ENCODE measurements at regions not wholly inside any gene's neighbourhood (a gene's known extent, or its start where the extent isn't known, plus 50 kb on each side); places are given as distances from the start of the nearest gene placed in this dataset.
A peak's percentile ranks its signal among the peaks of the same experiment; 100 is the strongest.

DNA sequence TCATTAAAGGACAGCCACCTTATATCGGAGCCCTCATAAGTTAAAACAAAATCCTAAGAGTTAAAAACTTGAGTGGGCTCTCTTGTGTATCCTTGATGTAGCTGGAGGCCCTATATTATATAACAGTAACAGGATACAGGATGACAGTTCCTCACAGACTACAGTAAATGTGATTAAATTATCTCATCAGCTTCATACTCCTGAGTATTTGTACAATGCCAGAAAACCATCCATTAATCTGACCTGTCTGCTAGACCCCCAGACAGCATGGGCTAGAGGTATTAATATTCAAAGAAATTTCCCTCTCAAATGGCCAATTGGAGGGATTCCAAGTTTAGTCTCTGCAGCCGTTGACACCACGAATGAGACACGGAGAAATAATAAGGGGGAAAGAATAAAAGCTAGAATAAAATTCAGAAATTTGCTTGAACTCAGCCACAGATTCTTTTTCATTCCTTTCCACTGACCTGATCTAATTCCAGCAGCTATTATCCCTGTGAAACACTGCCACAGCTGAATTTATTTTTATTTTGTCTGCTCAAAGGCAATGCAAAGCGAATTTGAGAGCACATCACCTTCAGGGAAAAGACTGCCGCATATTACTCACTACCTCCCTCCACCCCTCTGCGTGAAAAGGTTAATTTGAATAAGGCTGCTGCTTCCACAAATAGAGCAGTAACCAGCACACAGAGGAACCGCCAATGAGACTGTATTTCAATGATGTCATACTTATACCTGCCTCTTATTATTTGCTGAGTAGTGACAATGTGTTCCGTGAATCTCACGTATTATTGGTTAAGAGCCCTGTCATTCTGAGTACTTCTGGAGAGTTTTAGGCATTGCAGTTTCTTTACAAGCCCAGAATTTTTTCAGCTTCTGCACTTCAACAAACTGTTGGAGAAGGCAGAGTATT, 155.9 kb upstream of the KLF12 start:
- TF ChIP-seq POLR2AphosphoS5 (IDR thresholded peaks at IDR 0.05) = no peak
- TF ChIP-seq EP300 (IDR thresholded peaks at IDR 0.05) = no peak
- TF ChIP-seq, protein P1, sequence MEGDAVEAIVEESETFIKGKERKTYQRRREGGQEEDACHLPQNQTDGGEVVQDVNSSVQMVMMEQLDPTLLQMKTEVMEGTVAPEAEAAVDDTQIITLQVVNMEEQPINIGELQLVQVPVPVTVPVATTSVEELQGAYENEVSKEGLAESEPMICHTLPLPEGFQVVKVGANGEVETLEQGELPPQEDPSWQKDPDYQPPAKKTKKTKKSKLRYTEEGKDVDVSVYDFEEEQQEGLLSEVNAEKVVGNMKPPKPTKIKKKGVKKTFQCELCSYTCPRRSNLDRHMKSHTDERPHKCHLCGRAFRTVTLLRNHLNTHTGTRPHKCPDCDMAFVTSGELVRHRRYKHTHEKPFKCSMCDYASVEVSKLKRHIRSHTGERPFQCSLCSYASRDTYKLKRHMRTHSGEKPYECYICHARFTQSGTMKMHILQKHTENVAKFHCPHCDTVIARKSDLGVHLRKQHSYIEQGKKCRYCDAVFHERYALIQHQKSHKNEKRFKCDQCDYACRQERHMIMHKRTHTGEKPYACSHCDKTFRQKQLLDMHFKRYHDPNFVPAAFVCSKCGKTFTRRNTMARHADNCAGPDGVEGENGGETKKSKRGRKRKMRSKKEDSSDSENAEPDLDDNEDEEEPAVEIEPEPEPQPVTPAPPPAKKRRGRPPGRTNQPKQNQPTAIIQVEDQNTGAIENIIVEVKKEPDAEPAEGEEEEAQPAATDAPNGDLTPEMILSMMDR (IDR thresholded peaks at IDR 0.05) = peak in 2 of 4 experiments; percentile 15 to 35
- Histone ChIP-seq H3K27me3 (no peaks in the 10 kb centered on the region), H3K9me3 (no peaks in the 10 kb centered on the region), H3K4me1 (peaks cover 6 to 48% (median 8%) of the 10 kb centered on the region in 3 donors), H3K4me3 (peak overlapping the region; percentile 20 to 23), H3K27ac (peak overlapping the region in 3 of 4 donors; percentile 62 to 74 (median 72)), H3K36me3 (no peaks in the 10 kb centered on the region)
- ATAC-seq = peak; percentile 93
- 6 to 24% methylated on average over 10 of the region's 10 CpGs for WGBS, 2 donors (ENCODE audit: low coverage in 1 of 2)

DNA sequence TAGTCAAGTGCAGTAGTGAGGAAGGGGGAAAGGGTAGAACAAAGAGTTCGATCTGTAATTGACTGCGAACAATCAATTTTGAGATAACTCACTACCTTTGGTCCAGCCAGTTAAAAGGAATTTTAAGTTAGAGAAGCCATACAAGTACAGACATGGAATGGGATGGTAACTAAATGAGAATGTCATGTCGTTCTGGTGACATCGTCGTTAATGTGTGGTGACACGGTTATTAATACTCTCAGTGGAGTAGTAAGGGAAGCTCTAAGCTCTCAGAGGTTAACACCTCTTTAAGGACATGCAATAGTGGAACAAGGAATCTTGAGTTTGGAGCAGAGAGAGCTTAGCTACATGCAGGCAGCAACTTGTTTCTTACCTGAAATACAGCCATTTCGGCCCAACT, 154.9 kb upstream of the KLF12 start:
- Histone ChIP-seq H3K4me1 (peaks cover 6 to 48% (median 8%) of the 10 kb centered on the region in 3 donors), H3K27ac (no peak overlapping the region)
- TF ChIP-seq POLR2A (IDR thresholded peaks at IDR 0.05) (no peak), EP300 (IDR thresholded peaks at IDR 0.05) (no peak), POLR2AphosphoS5 (IDR thresholded peaks at IDR 0.05) (no peak)
- TF ChIP-seq, protein P1 (IDR thresholded peaks at IDR 0.05) = no peak

DNA sequence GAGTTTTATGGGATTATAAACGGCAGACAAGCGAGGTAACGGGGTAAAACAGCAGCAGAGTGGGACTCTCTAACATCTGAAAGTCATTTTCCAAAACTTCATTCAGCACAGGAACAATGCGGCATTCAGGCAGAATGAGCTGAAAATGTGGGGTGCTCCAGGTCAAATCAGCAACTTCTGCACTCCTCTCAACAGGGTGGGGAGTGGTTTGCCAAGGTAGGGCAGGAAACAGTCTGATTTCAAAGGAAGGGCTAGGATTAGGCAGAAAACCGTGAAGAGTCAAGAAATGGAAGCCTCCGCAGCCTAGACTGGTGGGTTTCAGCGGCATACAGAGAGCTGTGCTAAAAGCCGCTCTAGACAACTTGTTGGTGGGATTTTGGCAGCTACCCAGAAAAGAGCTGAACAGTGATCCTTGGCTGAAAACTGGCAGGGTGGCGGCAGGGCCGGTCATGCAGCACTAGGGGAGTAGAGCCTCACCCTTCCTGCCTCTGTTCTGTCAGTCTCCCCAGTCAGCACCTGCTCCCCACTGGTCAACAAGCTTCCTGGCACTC, 154.2 kb upstream of the KLF12 start:
- no peaks in the 10 kb centered on the region for H3K9me3 ChIP-seq
- peak overlapping the region in 1 of 2 donors; percentile 30 for H3K4me3 ChIP-seq
- WGBS, 2 donors (ENCODE audit: low coverage in 1 of 2) = 50 to 70% methylated on average over 8 to 9 of the region's 10 CpGs
- H3K27ac ChIP-seq = peak overlapping the region in 2 of 4 donors; percentile 13 to 58
- TF ChIP-seq POLR2AphosphoS5 (IDR thresholded peaks at IDR 0.05) = no peak
- TF ChIP-seq, protein P1 (IDR thresholded peaks at IDR 0.05) = no peak
- TF ChIP-seq POLR2A (IDR thresholded peaks at IDR 0.05) = no peak
- H3K36me3 ChIP-seq = no peaks in the 10 kb centered on the region
- peaks cover 6 to 48% (median 8%) of the 10 kb centered on the region in 3 donors for H3K4me1 ChIP-seq
- no peaks in the 10 kb centered on the region for H3K27me3 ChIP-seq
- no peak for ATAC-seq

More for the DNA sequence above, 154.9 kb upstream of the KLF12 start:
- WGBS, 2 donors (ENCODE audit: low coverage in 1 of 2) = 82 to 100% methylated on average over 4 to 6 of the region's 7 CpGs
- Histone ChIP-seq H3K9me3 (no peaks in the 10 kb centered on the region), H3K36me3 (no peaks in the 10 kb centered on the region), H3K4me3 (no peak overlapping the region), H3K27me3 (no peaks in the 10 kb centered on the region)
- no peak for ATAC-seq

DNA sequence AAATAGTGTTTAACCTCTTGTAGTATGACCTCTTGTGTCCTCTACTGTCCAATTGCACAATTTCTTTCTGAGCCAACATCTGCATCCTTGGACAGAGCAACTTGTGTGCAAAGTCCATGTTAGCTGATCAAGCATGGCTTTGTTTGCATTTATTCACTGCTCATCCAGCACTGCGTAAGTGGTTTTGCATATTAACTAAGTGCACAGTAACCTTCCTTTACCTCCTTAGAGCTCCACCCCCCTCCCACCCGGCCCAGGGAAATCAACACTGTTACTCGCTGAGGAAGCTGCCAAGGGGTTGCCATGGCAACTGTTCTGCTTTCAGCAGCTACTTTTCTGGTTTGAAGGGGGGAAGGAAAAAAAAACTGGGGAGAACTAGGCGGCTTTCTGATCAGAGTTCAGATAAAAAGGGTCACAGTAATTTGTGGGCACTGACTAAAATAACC, 153.5 kb upstream of the KLF12 start:
- 0 to 18% methylated on average over 2 to 3 of the region's 4 CpGs for WGBS, 2 donors (ENCODE audit: low coverage in 1 of 2)
- ATAC-seq = peak; percentile 31
- no peaks in the 10 kb centered on the region for H3K27me3 ChIP-seq
- no peaks in the 10 kb centered on the region for H3K9me3 ChIP-seq
- H3K4me1 ChIP-seq = peaks cover 6 to 48% (median 8%) of the 10 kb centered on the region in 3 donors
- TF ChIP-seq POLR2A (IDR thresholded peaks at IDR 0.05) (no peak), POLR2AphosphoS5 (IDR thresholded peaks at IDR 0.05) (no peak), EP300 (IDR thresholded peaks at IDR 0.05) (no peak)
- TF ChIP-seq, protein P1 (IDR thresholded peaks at IDR 0.05) = no peak
- no peaks in the 10 kb centered on the region for H3K36me3 ChIP-seq
- peak overlapping the region in 3 of 4 donors; percentile 1 to 58 (median 13) for H3K27ac ChIP-seq
- peak overlapping the region in 1 of 2 donors; percentile 30 for H3K4me3 ChIP-seq

Data from gastroesophageal sphincter (tissue), 4 donors.